Neural cell (in vitro differentiated cells): ENCODE measurements at regions not wholly inside any gene's neighbourhood (a gene's known extent, or its start where the extent isn't known, plus 50 kb on each side); places are given as distances from the start of the nearest gene placed in this dataset.

Experiments
- CTCF ChIP-seq: fragments of 450-650 bp; IDR thresholded peaks from 2 replicates; pipeline ENCODE4 v1.5.1; 2014; ENCODE audit warnings: antibody characterized with exemption, mild to moderate bottlenecking, moderate library complexity; ENCODE audit not compliant: poor library complexity, severe bottlenecking
- RAD21 ChIP-seq: fragments of 450-650 bp; conservative IDR thresholded peaks from 2 replicates; pipeline ENCODE4 v1.6.1; 2014; ENCODE audit warnings: antibody characterized with exemption, mild to moderate bottlenecking, moderate library complexity
- TAF1 ChIP-seq: IDR thresholded peaks from 2 replicates; pipeline ENCODE4 v1.6.1; 2012; ENCODE audit warnings: low read depth

DNA sequence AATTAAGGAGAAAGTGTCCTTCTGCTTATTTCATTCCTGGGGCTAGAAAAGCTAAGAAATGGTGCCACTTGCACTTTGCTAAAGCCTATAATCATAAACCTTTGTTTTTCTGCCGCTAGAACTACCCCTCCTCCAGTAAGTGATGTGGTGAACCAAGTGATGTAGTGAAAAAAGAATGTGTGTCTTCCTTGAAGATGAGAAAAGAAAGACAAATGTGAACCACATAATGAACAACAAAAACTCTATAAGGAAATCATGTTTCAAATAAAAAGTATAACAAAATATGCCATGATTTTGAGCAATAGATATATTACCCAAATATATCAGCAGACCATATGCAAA, 179.0 kb upstream of the SGCD start:
- no peak for TF ChIP-seq CTCF
- no peak for TF ChIP-seq RAD21
- no peak for TF ChIP-seq TAF1
